Liver (tissue), 8 donors: ENCODE measurements at regions not wholly inside any gene's neighbourhood (a gene's known extent, or its start where the extent isn't known, plus 50 kb on each side); places are given as distances from the start of the nearest gene placed in this dataset.

ENCODE experiments used
- DNase-seq: peaks from one replicate; pipeline ENCODE4 v3.0.0-alpha.2; 2017; ENCODE audit warnings: low spot score
- H3K27ac ChIP-seq, 2 donors: one replicate each; pipeline ENCODE4 v1.7.0; 2013; ENCODE audit warnings: inconsistent platforms in 2 of 2, low read length in 2 of 2, control low read depth in 1 of 2, low read depth in 1 of 2, mild to moderate bottlenecking in 1 of 2
- H3K27me3 ChIP-seq, 4 donors: one replicate each; pipeline versions ENCODE4 v1.6.1 to v1.7.0; 2013; ENCODE audit warnings: low read length in 3 of 4, inconsistent platforms in 1 of 4, mild to moderate bottlenecking in 1 of 4, moderate library complexity in 1 of 4; ENCODE audit not compliant: control insufficient read depth in 4 of 4, insufficient read depth in 4 of 4
- H3K36me3 ChIP-seq, 4 donors: one replicate each; pipeline versions ENCODE4 v1.6.1 to v1.7.0; 2013; ENCODE audit warnings: low read length in 3 of 4, mild to moderate bottlenecking in 3 of 4, low read depth in 1 of 4, moderate library complexity in 1 of 4; ENCODE audit not compliant: control insufficient read depth in 4 of 4, insufficient read depth in 3 of 4
- H3K4me1 ChIP-seq, 4 donors: one replicate each; pipeline versions ENCODE4 v1.6.1 to v1.7.0; 2013; ENCODE audit warnings: low read length in 3 of 4, mild to moderate bottlenecking in 3 of 4, moderate library complexity in 1 of 4; ENCODE audit not compliant: control insufficient read depth in 4 of 4, insufficient read depth in 4 of 4
- H3K4me3 ChIP-seq, 3 donors: one replicate each; pipeline versions ENCODE4 v1.6.1 to v1.7.0; 2013; ENCODE audit warnings: low read length in 3 of 3, control low read depth in 1 of 3, low read depth in 1 of 3, mild to moderate bottlenecking in 1 of 3
- H3K9ac ChIP-seq, 2 donors: one replicate each; pipeline ENCODE4 v1.7.0; 2013; ENCODE audit warnings: low read length in 2 of 2, mild to moderate bottlenecking in 2 of 2, moderate library complexity in 2 of 2, control low read depth in 1 of 2, low read depth in 1 of 2
- H3K9me3 ChIP-seq, 4 donors: one replicate each; pipeline versions ENCODE4 v1.6.1 to v1.7.0; 2013; ENCODE audit warnings: low read length in 3 of 4; ENCODE audit not compliant: control insufficient read depth in 4 of 4
- EGR1 ChIP-seq, 2 donors: IDR thresholded peaks; 2 replicates each; pipeline ENCODE4 v1.6.1; 2016 to 2018; ENCODE audit warnings: antibody characterized with exemption in 2 of 2, low read depth in 2 of 2
- FOXA1 ChIP-seq: IDR thresholded peaks from 2 replicates; pipeline ENCODE4 v1.6.1; 2016; ENCODE audit warnings: antibody characterized with exemption
- FOXA2 ChIP-seq: IDR thresholded peaks from 2 replicates; pipeline ENCODE4 v1.6.1; 2016; ENCODE audit warnings: antibody characterized with exemption
- GABPA ChIP-seq, 2 donors: IDR thresholded peaks in 1 of 2; conservative IDR thresholded peaks in 1 of 2; 2 replicates each; pipeline ENCODE4 v1.6.1; 2016; ENCODE audit warnings: antibody characterized with exemption in 2 of 2, mild to moderate bottlenecking in 1 of 2, moderate library complexity in 1 of 2
- HNF4A ChIP-seq, 2 donors: conservative IDR thresholded peaks; 2 replicates each; pipeline ENCODE4 v1.6.1; 2016; ENCODE audit warnings: antibody characterized with exemption in 2 of 2, mild to moderate bottlenecking in 2 of 2
- HNF4G ChIP-seq: IDR thresholded peaks from 2 replicates; pipeline ENCODE4 v1.6.1; 2016; ENCODE audit warnings: antibody characterized with exemption
- JUND ChIP-seq, 2 donors: IDR thresholded peaks; 2 replicates each; pipeline ENCODE4 v1.6.1; 2016; ENCODE audit warnings: antibody characterized with exemption in 2 of 2
- NR2F2 ChIP-seq: IDR thresholded peaks from 2 replicates; pipeline ENCODE4 v1.6.1; 2016; ENCODE audit warnings: antibody characterized with exemption
- RAD21 ChIP-seq, 2 donors: IDR thresholded peaks; 2 replicates each; pipeline ENCODE4 v1.6.1; 2016; ENCODE audit warnings: antibody characterized with exemption in 2 of 2, mild to moderate bottlenecking in 2 of 2
- RXRA ChIP-seq, 2 donors: IDR thresholded peaks; 2 replicates each; pipeline ENCODE4 v1.6.1; 2017 to 2018; ENCODE audit warnings: antibody characterized with exemption in 2 of 2, mild to moderate bottlenecking in 1 of 2
- SP1 ChIP-seq: IDR thresholded peaks from 2 replicates; pipeline ENCODE4 v1.6.1; 2018; ENCODE audit warnings: antibody characterized with exemption, mild to moderate bottlenecking
- TAF1 ChIP-seq: conservative IDR thresholded peaks from 2 replicates; pipeline ENCODE4 v1.6.1; 2016; ENCODE audit warnings: antibody characterized with exemption, mild to moderate bottlenecking
- YY1 ChIP-seq: IDR thresholded peaks from 2 replicates; pipeline ENCODE4 v1.6.1; 2016; ENCODE audit warnings: antibody characterized with exemption, mild to moderate bottlenecking
- WGBS: extraction: QIAGEN DNeasy Blood & Tissue Kit; methylation state at CpG from one replicate; pipeline ENCODE4 v1.1.7; 2013; 5-methylcytosine and 5-hydroxymethylcytosine counted together
- TF ChIP-seq, protein P1 (sequence below): IDR thresholded peaks from 2 replicates; pipeline ENCODE4 v1.6.1; 2016; ENCODE audit warnings: antibody characterized with exemption
- TF ChIP-seq, protein P2 (sequence below): IDR thresholded peaks from 2 replicates; pipeline ENCODE4 v1.6.1; 2016; ENCODE audit warnings: antibody characterized with exemption
- TF ChIP-seq, protein P3 (sequence below): IDR thresholded peaks from 2 replicates; pipeline ENCODE4 v1.6.1; 2016; ENCODE audit warnings: antibody characterized with exemption
- TF ChIP-seq, protein P4 (sequence below): fragments of 150-350 bp; IDR thresholded peaks from 2 replicates; pipeline ENCODE4 v1.5.1; 2017; ENCODE audit warnings: improper control_type of control experiment, low read depth, low read length; ENCODE audit not compliant: missing input control
- TF ChIP-seq, protein P5 (sequence below): IDR thresholded peaks from 2 replicates; pipeline ENCODE4 v1.6.1; 2016; ENCODE audit warnings: antibody characterized with exemption, mild to moderate bottlenecking
- donor health status: healthy.
- donor health status: healthy.
- donor health status: healthy.
- donor health status: healthy.
- donor health status: healthy.

DNA sequence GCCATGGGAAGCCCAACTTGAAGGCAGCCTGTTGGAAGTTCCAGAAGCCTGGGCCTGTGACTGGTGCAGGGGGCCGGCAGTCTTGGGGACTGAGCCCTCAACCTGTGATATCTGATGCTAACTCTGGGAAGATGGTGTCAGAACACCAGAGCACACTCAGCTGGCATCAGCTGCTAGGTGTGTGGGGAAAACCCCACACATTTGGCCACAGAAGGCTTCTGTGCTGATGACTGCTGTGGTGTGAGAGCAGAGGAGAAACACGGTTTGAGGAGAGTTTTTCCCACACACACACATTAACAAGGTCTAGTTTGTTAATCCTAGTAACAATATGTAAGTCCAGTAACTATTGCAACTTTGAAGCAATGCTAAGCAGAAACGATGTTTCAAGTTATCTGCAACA lies 78.0 kb downstream of the PSMB1 start:
- H3K27me3 ChIP-seq = peaks cover 0 to 9% (median 0%) of the 10 kb centered on the region in 4 donors
- TF ChIP-seq HNF4A (conservative IDR thresholded peaks at IDR 0.05) (no peak), HNF4G (no peak), TAF1 (no peak), JUND (IDR thresholded peaks at IDR 0.05) (no peak), SP1 (no peak), FOXA1 (no peak), EGR1 (IDR thresholded peaks at IDR 0.05; ENCODE audit: low read depth in 2 of 2) (no peak), YY1 (no peak), RAD21 (IDR thresholded peaks at IDR 0.05) (no peak), FOXA2 (no peak), GABPA (IDR thresholded peaks at IDR 0.05 in 1 of 2, conservative IDR thresholded peaks at IDR 0.05 in 1 of 2) (no peak), NR2F2 (no peak), RXRA (IDR thresholded peaks at IDR 0.05) (no peak)
- TF ChIP-seq, protein P1, sequence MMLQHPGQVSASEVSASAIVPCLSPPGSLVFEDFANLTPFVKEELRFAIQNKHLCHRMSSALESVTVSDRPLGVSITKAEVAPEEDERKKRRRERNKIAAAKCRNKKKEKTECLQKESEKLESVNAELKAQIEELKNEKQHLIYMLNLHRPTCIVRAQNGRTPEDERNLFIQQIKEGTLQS = no peak
- TF ChIP-seq, protein P2, sequence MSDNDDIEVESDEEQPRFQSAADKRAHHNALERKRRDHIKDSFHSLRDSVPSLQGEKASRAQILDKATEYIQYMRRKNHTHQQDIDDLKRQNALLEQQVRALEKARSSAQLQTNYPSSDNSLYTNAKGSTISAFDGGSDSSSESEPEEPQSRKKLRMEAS = no peak
- TF ChIP-seq, protein P3, sequence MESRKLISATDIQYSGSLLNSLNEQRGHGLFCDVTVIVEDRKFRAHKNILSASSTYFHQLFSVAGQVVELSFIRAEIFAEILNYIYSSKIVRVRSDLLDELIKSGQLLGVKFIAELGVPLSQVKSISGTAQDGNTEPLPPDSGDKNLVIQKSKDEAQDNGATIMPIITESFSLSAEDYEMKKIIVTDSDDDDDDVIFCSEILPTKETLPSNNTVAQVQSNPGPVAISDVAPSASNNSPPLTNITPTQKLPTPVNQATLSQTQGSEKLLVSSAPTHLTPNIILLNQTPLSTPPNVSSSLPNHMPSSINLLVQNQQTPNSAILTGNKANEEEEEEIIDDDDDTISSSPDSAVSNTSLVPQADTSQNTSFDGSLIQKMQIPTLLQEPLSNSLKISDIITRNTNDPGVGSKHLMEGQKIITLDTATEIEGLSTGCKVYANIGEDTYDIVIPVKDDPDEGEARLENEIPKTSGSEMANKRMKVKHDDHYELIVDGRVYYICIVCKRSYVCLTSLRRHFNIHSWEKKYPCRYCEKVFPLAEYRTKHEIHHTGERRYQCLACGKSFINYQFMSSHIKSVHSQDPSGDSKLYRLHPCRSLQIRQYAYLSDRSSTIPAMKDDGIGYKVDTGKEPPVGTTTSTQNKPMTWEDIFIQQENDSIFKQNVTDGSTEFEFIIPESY = no peak
- TF ChIP-seq, protein P4, sequence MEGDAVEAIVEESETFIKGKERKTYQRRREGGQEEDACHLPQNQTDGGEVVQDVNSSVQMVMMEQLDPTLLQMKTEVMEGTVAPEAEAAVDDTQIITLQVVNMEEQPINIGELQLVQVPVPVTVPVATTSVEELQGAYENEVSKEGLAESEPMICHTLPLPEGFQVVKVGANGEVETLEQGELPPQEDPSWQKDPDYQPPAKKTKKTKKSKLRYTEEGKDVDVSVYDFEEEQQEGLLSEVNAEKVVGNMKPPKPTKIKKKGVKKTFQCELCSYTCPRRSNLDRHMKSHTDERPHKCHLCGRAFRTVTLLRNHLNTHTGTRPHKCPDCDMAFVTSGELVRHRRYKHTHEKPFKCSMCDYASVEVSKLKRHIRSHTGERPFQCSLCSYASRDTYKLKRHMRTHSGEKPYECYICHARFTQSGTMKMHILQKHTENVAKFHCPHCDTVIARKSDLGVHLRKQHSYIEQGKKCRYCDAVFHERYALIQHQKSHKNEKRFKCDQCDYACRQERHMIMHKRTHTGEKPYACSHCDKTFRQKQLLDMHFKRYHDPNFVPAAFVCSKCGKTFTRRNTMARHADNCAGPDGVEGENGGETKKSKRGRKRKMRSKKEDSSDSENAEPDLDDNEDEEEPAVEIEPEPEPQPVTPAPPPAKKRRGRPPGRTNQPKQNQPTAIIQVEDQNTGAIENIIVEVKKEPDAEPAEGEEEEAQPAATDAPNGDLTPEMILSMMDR = no peak
- TF ChIP-seq, protein P5, sequence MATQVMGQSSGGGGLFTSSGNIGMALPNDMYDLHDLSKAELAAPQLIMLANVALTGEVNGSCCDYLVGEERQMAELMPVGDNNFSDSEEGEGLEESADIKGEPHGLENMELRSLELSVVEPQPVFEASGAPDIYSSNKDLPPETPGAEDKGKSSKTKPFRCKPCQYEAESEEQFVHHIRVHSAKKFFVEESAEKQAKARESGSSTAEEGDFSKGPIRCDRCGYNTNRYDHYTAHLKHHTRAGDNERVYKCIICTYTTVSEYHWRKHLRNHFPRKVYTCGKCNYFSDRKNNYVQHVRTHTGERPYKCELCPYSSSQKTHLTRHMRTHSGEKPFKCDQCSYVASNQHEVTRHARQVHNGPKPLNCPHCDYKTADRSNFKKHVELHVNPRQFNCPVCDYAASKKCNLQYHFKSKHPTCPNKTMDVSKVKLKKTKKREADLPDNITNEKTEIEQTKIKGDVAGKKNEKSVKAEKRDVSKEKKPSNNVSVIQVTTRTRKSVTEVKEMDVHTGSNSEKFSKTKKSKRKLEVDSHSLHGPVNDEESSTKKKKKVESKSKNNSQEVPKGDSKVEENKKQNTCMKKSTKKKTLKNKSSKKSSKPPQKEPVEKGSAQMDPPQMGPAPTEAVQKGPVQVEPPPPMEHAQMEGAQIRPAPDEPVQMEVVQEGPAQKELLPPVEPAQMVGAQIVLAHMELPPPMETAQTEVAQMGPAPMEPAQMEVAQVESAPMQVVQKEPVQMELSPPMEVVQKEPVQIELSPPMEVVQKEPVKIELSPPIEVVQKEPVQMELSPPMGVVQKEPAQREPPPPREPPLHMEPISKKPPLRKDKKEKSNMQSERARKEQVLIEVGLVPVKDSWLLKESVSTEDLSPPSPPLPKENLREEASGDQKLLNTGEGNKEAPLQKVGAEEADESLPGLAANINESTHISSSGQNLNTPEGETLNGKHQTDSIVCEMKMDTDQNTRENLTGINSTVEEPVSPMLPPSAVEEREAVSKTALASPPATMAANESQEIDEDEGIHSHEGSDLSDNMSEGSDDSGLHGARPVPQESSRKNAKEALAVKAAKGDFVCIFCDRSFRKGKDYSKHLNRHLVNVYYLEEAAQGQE = no peak
- H3K9ac ChIP-seq = no peak overlapping the region
- DNase-seq = no peak
- no peaks in the 10 kb centered on the region for H3K36me3 ChIP-seq
- H3K27ac ChIP-seq = no peak overlapping the region
- WGBS = 70% methylated on average over 3 of the region's 3 CpGs
- H3K4me3 ChIP-seq = no peak overlapping the region
- H3K9me3 ChIP-seq = no peaks in the 10 kb centered on the region
- H3K4me1 ChIP-seq = no peaks in the 10 kb centered on the region
